ENCODE measurements at regions not wholly inside any gene's neighbourhood (a gene's known extent, or its start where the extent isn't known, plus 50 kb on each side); places are given as distances from the start of the nearest gene placed in this dataset.

DNA sequence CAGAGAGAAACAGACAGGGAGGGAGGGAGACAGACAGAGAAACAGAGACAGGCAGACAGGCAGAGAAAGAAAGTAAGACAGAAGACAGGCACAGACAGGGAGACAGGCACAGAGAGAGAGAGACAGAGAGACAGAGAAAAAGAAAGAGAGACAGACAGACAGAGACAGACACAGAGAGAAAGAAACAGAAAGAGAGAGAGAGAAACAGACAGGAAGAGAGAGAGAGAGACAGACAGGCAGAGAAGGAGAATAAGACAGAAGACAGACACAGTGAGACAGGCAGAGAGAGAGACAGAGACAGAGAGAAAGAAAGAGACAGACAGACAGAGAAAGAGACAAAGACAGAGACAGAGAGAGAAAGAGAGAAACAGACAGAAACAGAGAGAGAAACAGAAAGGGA, 754.8 kb upstream of the DEFB115 start:
- no peak for TF ChIP-seq MXI1 (IDR thresholded peaks at IDR 0.05; ENCODE audit: borderline replicate concordance, low read depth, low read length)
- no peak for TF ChIP-seq POLR2A (IDR thresholded peaks at IDR 0.05; ENCODE audit: low read depth, low read length)
- TF ChIP-seq, protein P1, sequence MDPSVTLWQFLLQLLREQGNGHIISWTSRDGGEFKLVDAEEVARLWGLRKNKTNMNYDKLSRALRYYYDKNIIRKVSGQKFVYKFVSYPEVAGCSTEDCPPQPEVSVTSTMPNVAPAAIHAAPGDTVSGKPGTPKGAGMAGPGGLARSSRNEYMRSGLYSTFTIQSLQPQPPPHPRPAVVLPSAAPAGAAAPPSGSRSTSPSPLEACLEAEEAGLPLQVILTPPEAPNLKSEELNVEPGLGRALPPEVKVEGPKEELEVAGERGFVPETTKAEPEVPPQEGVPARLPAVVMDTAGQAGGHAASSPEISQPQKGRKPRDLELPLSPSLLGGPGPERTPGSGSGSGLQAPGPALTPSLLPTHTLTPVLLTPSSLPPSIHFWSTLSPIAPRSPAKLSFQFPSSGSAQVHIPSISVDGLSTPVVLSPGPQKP (IDR thresholded peaks at IDR 0.05; ENCODE audit: borderline replicate concordance, low read depth, low read length): no peak
- TF ChIP-seq, protein P2, sequence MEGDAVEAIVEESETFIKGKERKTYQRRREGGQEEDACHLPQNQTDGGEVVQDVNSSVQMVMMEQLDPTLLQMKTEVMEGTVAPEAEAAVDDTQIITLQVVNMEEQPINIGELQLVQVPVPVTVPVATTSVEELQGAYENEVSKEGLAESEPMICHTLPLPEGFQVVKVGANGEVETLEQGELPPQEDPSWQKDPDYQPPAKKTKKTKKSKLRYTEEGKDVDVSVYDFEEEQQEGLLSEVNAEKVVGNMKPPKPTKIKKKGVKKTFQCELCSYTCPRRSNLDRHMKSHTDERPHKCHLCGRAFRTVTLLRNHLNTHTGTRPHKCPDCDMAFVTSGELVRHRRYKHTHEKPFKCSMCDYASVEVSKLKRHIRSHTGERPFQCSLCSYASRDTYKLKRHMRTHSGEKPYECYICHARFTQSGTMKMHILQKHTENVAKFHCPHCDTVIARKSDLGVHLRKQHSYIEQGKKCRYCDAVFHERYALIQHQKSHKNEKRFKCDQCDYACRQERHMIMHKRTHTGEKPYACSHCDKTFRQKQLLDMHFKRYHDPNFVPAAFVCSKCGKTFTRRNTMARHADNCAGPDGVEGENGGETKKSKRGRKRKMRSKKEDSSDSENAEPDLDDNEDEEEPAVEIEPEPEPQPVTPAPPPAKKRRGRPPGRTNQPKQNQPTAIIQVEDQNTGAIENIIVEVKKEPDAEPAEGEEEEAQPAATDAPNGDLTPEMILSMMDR (conservative IDR thresholded peaks at IDR 0.05; ENCODE audit: low read depth, low read length): no peak
- no peak for TF ChIP-seq RFX5 (IDR thresholded peaks at IDR 0.05; ENCODE audit: low read depth, low read length)
- no peak for TF ChIP-seq MAFK (IDR thresholded peaks at IDR 0.05; ENCODE audit: low read depth, low read length)
- TF ChIP-seq BHLHE40 (IDR thresholded peaks at IDR 0.05; ENCODE audit: low read depth, low read length): no peak
- TF ChIP-seq RAD21 (IDR thresholded peaks at IDR 0.05; ENCODE audit: low read length): no peak
- no peak for TF ChIP-seq SMC3 (IDR thresholded peaks at IDR 0.05; ENCODE audit: low read depth, low read length)
- TF ChIP-seq CEBPB (IDR thresholded peaks at IDR 0.05; ENCODE audit: low read depth, low read length): no peak
- TF ChIP-seq, protein P3, sequence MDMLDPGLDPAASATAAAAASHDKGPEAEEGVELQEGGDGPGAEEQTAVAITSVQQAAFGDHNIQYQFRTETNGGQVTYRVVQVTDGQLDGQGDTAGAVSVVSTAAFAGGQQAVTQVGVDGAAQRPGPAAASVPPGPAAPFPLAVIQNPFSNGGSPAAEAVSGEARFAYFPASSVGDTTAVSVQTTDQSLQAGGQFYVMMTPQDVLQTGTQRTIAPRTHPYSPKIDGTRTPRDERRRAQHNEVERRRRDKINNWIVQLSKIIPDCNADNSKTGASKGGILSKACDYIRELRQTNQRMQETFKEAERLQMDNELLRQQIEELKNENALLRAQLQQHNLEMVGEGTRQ (IDR thresholded peaks at IDR 0.05; ENCODE audit: low read depth, low read length): no peak
- TF ChIP-seq MAZ (IDR thresholded peaks at IDR 0.05; ENCODE audit: borderline replicate concordance, low read depth, low read length): no peak
- TF ChIP-seq RCOR1 (IDR thresholded peaks at IDR 0.05; ENCODE audit: insufficient replicate concordance, low read length): no peak
- no peak for TF ChIP-seq NFE2L2 (IDR thresholded peaks at IDR 0.05; ENCODE audit: low read depth, low read length)
